ENCODE measurements at regions not wholly inside any gene's neighbourhood (a gene's known extent, or its start where the extent isn't known, plus 50 kb on each side); places are given as distances from the start of the nearest gene placed in this dataset.

GRCh38 chr10:110437351-110437605 is 60.4 kb upstream of the DUSP5 start:
- TF ChIP-seq CTCF (IDR thresholded peaks at IDR 0.05; ENCODE audit: extremely low read depth, insufficient read depth, missing control alignments): no peak
- in situ Hi-C loops (cut with MboI; ENCODE audit: low pct_unique_long_range_greater_than_20kb, low sequenced_read_pairs, unreplicated experiment): no loop called here
- DNase-seq (ENCODE audit: low spot score): no peak

DNA sequence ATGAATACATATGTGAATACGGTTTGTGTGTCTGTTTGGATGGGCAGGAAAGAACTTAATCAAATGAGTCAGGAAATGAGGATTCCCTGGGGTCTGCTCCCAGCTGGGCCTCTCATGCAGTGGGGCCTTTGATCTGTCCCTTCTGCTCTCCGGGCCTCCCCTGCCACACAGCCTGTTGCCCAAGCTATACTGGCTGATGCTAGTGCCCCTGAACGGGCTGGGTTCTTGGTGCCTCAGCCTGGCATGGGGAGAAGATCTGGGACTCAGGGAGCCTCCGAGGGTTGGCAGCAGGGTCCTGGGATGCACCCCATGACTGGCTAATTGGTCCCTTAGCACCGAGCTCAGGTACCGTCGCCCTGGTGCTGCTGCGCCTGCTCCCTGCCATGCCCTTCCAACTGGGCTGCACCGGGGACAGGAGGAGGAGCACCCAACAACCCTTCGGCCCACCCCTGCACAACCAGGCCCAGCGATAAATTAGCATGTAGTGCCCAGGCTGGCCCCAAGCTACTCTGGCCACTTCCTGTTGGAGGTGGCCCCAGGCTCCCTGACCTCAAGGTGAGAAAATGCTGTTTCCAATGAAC is 59.9 kb upstream of the DUSP5 start:
- TF ChIP-seq CTCF (IDR thresholded peaks at IDR 0.05; ENCODE audit: extremely low read depth, insufficient read depth, missing control alignments): no peak
- in situ Hi-C loops (cut with MboI; ENCODE audit: low pct_unique_long_range_greater_than_20kb, low sequenced_read_pairs, unreplicated experiment): no loop called here
- no peak for DNase-seq (ENCODE audit: low spot score)

DNA sequence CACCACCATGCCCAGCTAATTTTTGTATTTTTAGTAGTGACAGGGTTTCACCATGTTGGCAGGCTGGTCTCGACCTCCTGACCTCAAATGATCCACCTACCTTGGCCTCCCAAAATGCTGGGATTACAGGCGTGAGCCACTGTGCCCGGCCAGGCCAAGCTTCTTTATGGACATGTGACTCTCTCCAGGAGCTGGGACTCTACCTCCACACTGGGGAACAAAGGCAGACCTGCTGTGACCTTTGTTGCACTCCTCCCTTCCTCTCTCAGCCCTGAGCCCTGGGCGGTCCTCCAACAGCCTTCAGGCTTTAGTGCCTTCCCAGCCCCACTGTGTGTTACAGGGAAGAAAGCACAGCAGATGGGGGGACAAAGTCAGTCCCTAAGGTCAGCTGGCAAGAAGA is 55.0 kb upstream of the DUSP5 start:
- TF ChIP-seq CTCF (IDR thresholded peaks at IDR 0.05; ENCODE audit: extremely low read depth, insufficient read depth, missing control alignments): no peak
- no peak for DNase-seq (ENCODE audit: low spot score)
- in situ Hi-C loops (cut with MboI; ENCODE audit: low pct_unique_long_range_greater_than_20kb, low sequenced_read_pairs, unreplicated experiment): no loop called here

- TF ChIP-seq CTCF (IDR thresholded peaks at IDR 0.05; ENCODE audit: extremely low read depth, insufficient read depth, missing control alignments): no peak
- in situ Hi-C loops (cut with MboI; ENCODE audit: low pct_unique_long_range_greater_than_20kb, low sequenced_read_pairs, unreplicated experiment): no loop called here
- no peak for DNase-seq (ENCODE audit: low spot score)
These were observed 54.3 kb upstream of the DUSP5 start for GRCh38 chr10:110443239-110444003.

DNA sequence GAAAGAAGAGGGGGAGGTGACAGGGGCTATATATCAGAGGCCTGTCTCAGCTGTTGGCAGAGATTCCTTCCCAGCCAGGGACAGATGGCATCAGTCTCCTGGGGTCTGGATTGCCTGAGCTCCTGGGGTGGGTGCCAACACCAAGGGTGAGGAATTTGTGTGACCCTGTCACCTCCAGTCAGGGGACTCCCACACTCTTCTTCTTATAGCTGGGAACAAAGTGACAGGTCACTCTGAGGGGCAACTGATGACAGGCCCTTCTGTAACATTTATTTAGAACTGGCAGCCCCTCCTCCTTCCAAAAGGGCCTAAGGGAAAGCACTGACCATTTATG is 53.7 kb upstream of the DUSP5 start:
- in situ Hi-C loops (cut with MboI; ENCODE audit: low pct_unique_long_range_greater_than_20kb, low sequenced_read_pairs, unreplicated experiment): no loop called here
- DNase-seq (ENCODE audit: low spot score): no peak
- TF ChIP-seq CTCF (IDR thresholded peaks at IDR 0.05; ENCODE audit: extremely low read depth, insufficient read depth, missing control alignments): no peak

- no peak for TF ChIP-seq CTCF (IDR thresholded peaks at IDR 0.05; ENCODE audit: extremely low read depth, insufficient read depth, missing control alignments)
- in situ Hi-C loops (cut with MboI; ENCODE audit: low pct_unique_long_range_greater_than_20kb, low sequenced_read_pairs, unreplicated experiment): no loop called here
- DNase-seq (ENCODE audit: low spot score): no peak
These were observed 51.8 kb upstream of the DUSP5 start for GRCh38 chr10:110445871-110446270.
